ENCODE measurements at regions not wholly inside any gene's neighbourhood (a gene's known extent, or its start where the extent isn't known, plus 50 kb on each side); places are given as distances from the start of the nearest gene placed in this dataset.

GRCh38 chr20:23277316-23277715 lies 73.3 kb upstream of the NXT1 start:
- Mint-ChIP-seq H3K27ac (no peak overlapping the region), H3K4me3 (no peak overlapping the region), H3K4me1 (no peaks in the 10 kb centered on the region), H3K9me3 (no peaks in the 10 kb centered on the region), H3K27me3 (ENCODE audit: low read depth) (peaks cover 4% of the 10 kb centered on the region), H3K36me3 (ENCODE audit: low read depth) (no peaks in the 10 kb centered on the region)
- no peak for TF ChIP-seq CTCF (IDR thresholded peaks at IDR 0.05; ENCODE audit: unreplicated experiment in 3 of 3)

- no peaks in the 10 kb centered on the region for H3K4me1 Mint-ChIP-seq
- no peak overlapping the region for H3K4me3 Mint-ChIP-seq
- H3K27me3 Mint-ChIP-seq (ENCODE audit: low read depth): peaks cover under 1% of the 10 kb centered on the region
- H3K9me3 Mint-ChIP-seq: peaks cover 11% of the 10 kb centered on the region
- H3K36me3 Mint-ChIP-seq (ENCODE audit: low read depth): no peaks in the 10 kb centered on the region
- no peak for TF ChIP-seq CTCF (IDR thresholded peaks at IDR 0.05; ENCODE audit: unreplicated experiment in 3 of 3)
- no peak overlapping the region for H3K27ac Mint-ChIP-seq
These were observed 76.8 kb upstream of the NXT1 start for GRCh38 chr20:23273776-23274175.

GRCh38 chr20:23272176-23273029 lies 78.2 kb upstream of the NXT1 start:
- Mint-ChIP-seq H3K27me3 (ENCODE audit: low read depth) (peaks cover 3% of the 10 kb centered on the region), H3K9me3 (peaks cover 15% of the 10 kb centered on the region), H3K36me3 (ENCODE audit: low read depth) (no peaks in the 10 kb centered on the region), H3K4me1 (no peaks in the 10 kb centered on the region), H3K27ac (no peak overlapping the region), H3K4me3 (no peak overlapping the region)
- no peak for TF ChIP-seq CTCF (IDR thresholded peaks at IDR 0.05; ENCODE audit: unreplicated experiment in 3 of 3)

- Mint-ChIP-seq H3K27ac (no peak overlapping the region), H3K4me3 (no peak overlapping the region), H3K4me1 (no peaks in the 10 kb centered on the region), H3K36me3 (ENCODE audit: low read depth) (no peaks in the 10 kb centered on the region), H3K27me3 (ENCODE audit: low read depth) (peaks cover 3% of the 10 kb centered on the region), H3K9me3 (peaks cover 15% of the 10 kb centered on the region)
- no peak for TF ChIP-seq CTCF (IDR thresholded peaks at IDR 0.05; ENCODE audit: unreplicated experiment in 3 of 3)
These were observed 80.1 kb upstream of the NXT1 start for GRCh38 chr20:23270382-23270911.

GRCh38 chr20:23269954-23270353 lies 80.6 kb upstream of the NXT1 start:
- H3K36me3 Mint-ChIP-seq (ENCODE audit: low read depth): no peaks in the 10 kb centered on the region
- H3K4me3 Mint-ChIP-seq: no peak overlapping the region
- H3K9me3 Mint-ChIP-seq: peaks cover 15% of the 10 kb centered on the region
- H3K27me3 Mint-ChIP-seq (ENCODE audit: low read depth): peaks cover 3% of the 10 kb centered on the region
- no peaks in the 10 kb centered on the region for H3K4me1 Mint-ChIP-seq
- no peak overlapping the region for H3K27ac Mint-ChIP-seq
- no peak for TF ChIP-seq CTCF (IDR thresholded peaks at IDR 0.05; ENCODE audit: unreplicated experiment in 3 of 3)
